HCT116 (cell line): ENCODE measurements at regions not wholly inside any gene's neighbourhood (a gene's known extent, or its start where the extent isn't known, plus 50 kb on each side); places are given as distances from the start of the nearest gene placed in this dataset.

Experiments
- ATAC-seq: fragments of 200-7000 bp; cut with Tn5 transposase; 2 replicates; pipeline ENCODE4 v1.9.1; 2020; ENCODE audit warnings: mild to moderate bottlenecking, moderate library complexity
- BruUV-seq: library from RNA; stranded (reverse); fragments of 400-500 nt; replicated peaks from 2 replicates; lab custom pipeline; 2021; lab: Mats Ljungman, UMichigan
- CTCF ChIA-PET: fragments of 300-600 bp; sonication (Branson Sonifier 250); formaldehyde crosslinking; loops from one replicate; lab custom pipeline; 2021; ENCODE audit warnings: antibody characterized with exemption; lab: Charles Lee
- POLR2A ChIA-PET: fragments of 300-600, 350-600 bp; sonication (Branson Sonifier 250); formaldehyde crosslinking; loops from one replicate; lab custom pipeline; 2021; ENCODE audit warnings: antibody characterized with exemption; lab: Charles Lee
- RAD21 ChIA-PET, 2 experiments: fragments of 300-600 bp; sonication (Branson Sonifier 250); formaldehyde crosslinking; loops; one replicate each; lab custom pipeline; 2023; ENCODE audit warnings: low total read pairs in 2 of 2; ENCODE audit not compliant: uncharacterized antibody in 2 of 2, unreplicated experiment in 2 of 2, low non-redundant PET in 1 of 2; lab: Charles Lee
- DNase-seq: peaks from one replicate; pipeline ENCODE4 v3.0.0-alpha.2; 2010; ENCODE audit warnings: low read depth, low spot score
- H2AFZ ChIP-seq: fragments of 200-600 bp; shearing (Covaris generic), sonication (generic); 2 replicates; pipeline ENCODE4 v1.6.1; 2017; ENCODE audit warnings: low read depth, mixed run types, mixed read lengths, antibody characterized with exemption, low read length; ENCODE audit not compliant: poor library complexity, severe bottlenecking
- H3K27ac ChIP-seq: 2 replicates; pipeline ENCODE4 v1.5.1; 2012; ENCODE audit warnings: low read depth, low read length
- H3K27me3 ChIP-seq: fragments of 200-600 bp; sonication (generic); 2 replicates; pipeline ENCODE4 v1.6.1; 2016; ENCODE audit warnings: mixed run types, low read length, mixed read lengths; ENCODE audit not compliant: insufficient read depth
- H3K36me3 ChIP-seq, 2 experiments: fragments of 200-500 bp in 1 of 2; fragments of 200-600 bp in 1 of 2; sonication (Bioruptor generic) in 1 of 2; sonication (generic) in 1 of 2; 2 replicates each; pipeline versions ENCODE4 v1.5.1 to v1.6.1; 2014 to 2016; ENCODE audit warnings: low read length in 2 of 2, inconsistent platforms in 1 of 2, mixed read lengths in 1 of 2, mixed run types in 1 of 2; ENCODE audit not compliant: insufficient read depth in 2 of 2, control insufficient read depth in 1 of 2
- H3K4me1 ChIP-seq, 2 experiments: fragments of 200-600 bp in 1 of 2; sonication (generic) in 1 of 2; 2 replicates each; pipeline versions ENCODE4 v1.5.1 to v1.6.1; 2012 to 2017; ENCODE audit warnings: low read length in 2 of 2, inconsistent platforms in 1 of 2, mild to moderate bottlenecking in 1 of 2, mixed read lengths in 1 of 2, mixed run types in 1 of 2, moderate library complexity in 1 of 2; ENCODE audit not compliant: insufficient read depth in 2 of 2, control insufficient read depth in 1 of 2
- H3K4me2 ChIP-seq: fragments of 200-600 bp; sonication (generic); 2 replicates; pipeline ENCODE4 v1.6.1; 2017; ENCODE audit warnings: mixed run types, low read length, mixed read lengths
- H3K4me3 ChIP-seq, 2 experiments: fragments of 200-600 bp in 1 of 2; sonication (generic) in 1 of 2; replicated peaks in 1 of 2; 2 replicates each; pipeline ENCODE4 v1.5.1; 2011 to 2016; ENCODE audit warnings: low read length in 2 of 2, control low read depth in 1 of 2, low read depth in 1 of 2, mild to moderate bottlenecking in 1 of 2, mixed read lengths in 1 of 2, mixed run types in 1 of 2
- H3K79me2 ChIP-seq: fragments of 200-600 bp; sonication (generic); 2 replicates; pipeline ENCODE4 v1.6.1; 2017; ENCODE audit warnings: mild to moderate bottlenecking, mixed run types, low read length, moderate library complexity, mixed read lengths; ENCODE audit not compliant: insufficient read depth
- H3K9ac ChIP-seq: fragments of 200-600 bp; sonication (generic); 2 replicates; pipeline ENCODE4 v1.6.1; 2016; ENCODE audit warnings: low read length, mixed read lengths
- H3K9me2 ChIP-seq: fragments of 200-600 bp; sonication (generic), shearing (Covaris generic); 2 replicates; pipeline ENCODE4 v1.6.1; 2017; ENCODE audit warnings: mixed run types, mild to moderate bottlenecking, moderate library complexity; ENCODE audit not compliant: insufficient read depth
- H3K9me3 ChIP-seq, 2 experiments: fragments of 200-500 bp in 1 of 2; fragments of 200-600 bp in 1 of 2; sonication (Bioruptor generic) in 1 of 2; sonication (generic) in 1 of 2; 2 replicates each; pipeline ENCODE4 v1.6.1; 2014 to 2017; ENCODE audit warnings: low read length in 2 of 2, mixed read lengths in 2 of 2, inconsistent platforms in 1 of 2, low read depth in 1 of 2, mild to moderate bottlenecking in 1 of 2, mixed run types in 1 of 2, moderate library complexity in 1 of 2; ENCODE audit not compliant: control insufficient read depth in 1 of 2, insufficient read depth in 1 of 2
- H4K20me1 ChIP-seq: fragments of 200-600 bp; sonication (generic), shearing (Covaris generic); 2 replicates; pipeline ENCODE4 v1.6.1; 2017; ENCODE audit warnings: mixed run types, mild to moderate bottlenecking, moderate library complexity; ENCODE audit not compliant: insufficient read depth
- ATF3 ChIP-seq: IDR thresholded peaks from 2 replicates; pipeline ENCODE4 v1.6.1; 2012
- CBX3 ChIP-seq: IDR thresholded peaks from 2 replicates; pipeline ENCODE4 v1.6.1; 2012; ENCODE audit warnings: low read depth
- CEBPB ChIP-seq: IDR thresholded peaks from 2 replicates; pipeline ENCODE4 v1.6.1; 2012; ENCODE audit warnings: low read depth
- EGR1 ChIP-seq: IDR thresholded peaks from 2 replicates; pipeline ENCODE4 v1.6.1; 2012; ENCODE audit warnings: low read depth
- ELF1 ChIP-seq: IDR thresholded peaks from 2 replicates; pipeline ENCODE4 v1.6.1; 2012; ENCODE audit warnings: low read depth, borderline replicate concordance
- EZH2 ChIP-seq: fragments of 200-600 bp; sonication (generic); IDR thresholded peaks from 2 replicates; pipeline ENCODE4 v1.6.1; 2017; ENCODE audit warnings: antibody characterized with exemption, mixed run types
- EZH2phosphoT487 ChIP-seq: fragments of 200-600 bp; IDR thresholded peaks from 2 replicates; pipeline ENCODE4 v1.6.1; 2018; ENCODE audit warnings: antibody characterized with exemption, borderline replicate concordance
- FOSL1 ChIP-seq: IDR thresholded peaks from 2 replicates; pipeline ENCODE4 v1.6.1; 2012; ENCODE audit warnings: low read depth
- RAD21 ChIP-seq: IDR thresholded peaks from 2 replicates; pipeline ENCODE4 v1.6.1; 2012; ENCODE audit warnings: low read depth, mild to moderate bottlenecking
- SIN3A ChIP-seq: IDR thresholded peaks from 2 replicates; pipeline ENCODE4 v1.6.1; 2012; ENCODE audit warnings: low read depth
- SP1 ChIP-seq: IDR thresholded peaks from 2 replicates; pipeline ENCODE4 v1.6.1; 2012; ENCODE audit warnings: low read depth
- SRF ChIP-seq: IDR thresholded peaks from 2 replicates; pipeline ENCODE4 v1.6.1; 2012; ENCODE audit warnings: low read depth
- TCF7L2 ChIP-seq: IDR thresholded peaks from 2 replicates; pipeline ENCODE4 v1.7.0; 2011; ENCODE audit warnings: borderline replicate concordance, inconsistent platforms; ENCODE audit not compliant: insufficient read depth, insufficient read length; ENCODE audit errors: extremely low read depth
- ZBTB33 ChIP-seq: IDR thresholded peaks from 2 replicates; pipeline ENCODE4 v1.6.1; 2011; ENCODE audit warnings: mild to moderate bottlenecking, low read length, moderate library complexity; ENCODE audit not compliant: insufficient replicate concordance; ENCODE audit errors: extremely low read depth
- ZFX ChIP-seq: fragments of 450-650 bp; IDR thresholded peaks from 2 replicates; pipeline ENCODE4 v1.6.1; 2017
- ZNF274 ChIP-seq: fragments of 200-500 bp; sonication (Bioruptor generic); IDR thresholded peaks from 2 replicates; pipeline ENCODE4 v1.6.1; 2014; ENCODE audit warnings: mild to moderate bottlenecking, low read depth, low read length, inconsistent platforms
- intact Hi-C: fragments of 100-400 bp; cut with micrococcal nuclease; formaldehyde crosslinking; loops from 2 replicates; pipeline ENCODE4 v1.10.0; 2022

- Histone ChIP-seq H3K36me3 (no peaks in the 10 kb centered on the region), H3K4me2 (no peak overlapping the region), H3K27ac (no peak overlapping the region), H3K79me2 (no peaks in the 10 kb centered on the region), H3K27me3 (no peaks in the 10 kb centered on the region), H2AFZ (no peak overlapping the region)
- intact Hi-C loops: no loop called here
- BruUV-seq: no TSS peak
- TF ChIP-seq CEBPB: no peak
- no peak for TF ChIP-seq FOSL1
- TF ChIP-seq, all 23 proteins: peak for 0
- ChIA-PET POLR2A (no interaction called here), CTCF (no interaction called here), RAD21 (no interaction called here)
- ATAC-seq: no peak
- DNase-seq: no peak
- H4K20me1 ChIP-seq: no peaks in the 10 kb centered on the region
- H3K9me3 ChIP-seq: peaks cover 2 to 7% of the 10 kb centered on the region in 2 experiments; a peak in 2 of 4 replicates
- no peaks in the 10 kb centered on the region for H3K9me2 ChIP-seq
- H3K4me1 ChIP-seq: no peaks in the 10 kb centered on the region
- no peak overlapping the region for H3K4me3 ChIP-seq
- H3K9ac ChIP-seq: no peak overlapping the region
These were observed 703.9 kb downstream of the BRINP1 start for GRCh38 chr9:118665226-118665919.

GRCh38 chr9:118670011-118670953 lies 699.0 kb downstream of the BRINP1 start:
- Histone ChIP-seq H4K20me1 (no peaks in the 10 kb centered on the region), H3K9ac (no peak overlapping the region), H3K9me3 (peaks cover 3 to 10% of the 10 kb centered on the region in 2 experiments; a peak in 1 of 4 replicates), H3K4me1 (no peaks in the 10 kb centered on the region), H3K36me3 (no peaks in the 10 kb centered on the region), H3K9me2 (no peaks in the 10 kb centered on the region), H3K27ac (no peak overlapping the region)
- BruUV-seq: no TSS peak
- RAD21 ChIA-PET: no interaction called here
- no peak for ATAC-seq
- intact Hi-C loops: no loop called here
- no peak for TF ChIP-seq EZH2
- no peak for TF ChIP-seq SIN3A
- no peak for TF ChIP-seq ZBTB33
- TF ChIP-seq TCF7L2: no peak
- TF ChIP-seq ZFX: no peak
- no peak for TF ChIP-seq SP1
- TF ChIP-seq ATF3: no peak
- TF ChIP-seq EZH2phosphoT487: no peak
- no peak for TF ChIP-seq ELF1
- TF ChIP-seq SRF: no peak
- no peak for TF ChIP-seq RAD21
- TF ChIP-seq EGR1: no peak
- TF ChIP-seq CBX3: no peak
- no peak for TF ChIP-seq ZNF274
- TF ChIP-seq, all 23 proteins: peak for 0
- Histone ChIP-seq H2AFZ (no peak overlapping the region), H3K79me2 (no peaks in the 10 kb centered on the region), H3K4me3 (no peak overlapping the region), H3K27me3 (no peaks in the 10 kb centered on the region), H3K4me2 (no peak overlapping the region)
- POLR2A ChIA-PET: no interaction called here
- no peak for DNase-seq
- CTCF ChIA-PET: no interaction called here
